Skeletal muscle cell (primary cell): ENCODE measurements at regions not wholly inside any gene's neighbourhood (a gene's known extent, or its start where the extent isn't known, plus 50 kb on each side); places are given as distances from the start of the nearest gene placed in this dataset.

Experiments used
- DNase-seq: peaks from one replicate; pipeline ENCODE4 v3.0.0-alpha.2; 2010; ENCODE audit warnings: low read depth
- H3K4me3 ChIP-seq: 2 replicates; pipeline ENCODE4 v1.5.1; 2011; ENCODE audit warnings: low read depth, mild to moderate bottlenecking, control low read depth, low read length, moderate library complexity

DNA sequence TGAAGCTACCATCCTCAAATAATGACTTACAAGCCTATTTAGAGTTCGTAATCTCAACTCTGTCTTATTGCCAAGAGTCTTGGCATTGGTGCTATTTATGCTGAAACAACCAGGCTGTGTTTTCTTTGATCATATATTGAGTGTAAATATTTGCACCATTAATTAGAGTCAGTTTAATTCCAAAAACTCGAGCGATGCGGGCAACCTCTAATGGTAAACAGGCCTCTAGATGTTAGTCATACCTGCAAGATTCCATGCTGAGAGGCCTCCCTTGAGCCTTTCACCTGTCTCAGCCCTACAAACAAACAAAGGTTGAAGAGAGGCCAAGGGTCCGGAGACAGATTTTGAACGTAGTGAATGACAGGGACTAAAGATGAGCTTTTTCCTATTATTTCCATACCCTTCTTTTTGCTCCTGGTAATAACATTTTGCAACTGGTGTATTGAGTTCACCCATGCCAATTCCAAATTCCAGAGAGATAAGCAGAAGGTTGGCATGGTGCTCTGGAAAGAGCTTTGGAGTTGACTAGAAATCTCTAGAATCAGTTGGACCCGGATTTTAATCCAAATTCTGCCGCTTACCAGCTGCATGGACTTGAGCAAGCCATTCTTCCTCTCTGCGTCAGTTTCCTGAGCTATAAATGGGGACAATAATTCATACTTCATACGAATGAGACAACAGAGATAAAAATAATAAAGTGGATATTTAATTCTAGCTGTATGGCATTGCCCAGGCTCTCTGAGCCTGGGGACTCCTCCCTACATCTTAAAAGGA lies 99.1 kb upstream of the ANO1 start:
- no peak overlapping the region for H3K4me3 ChIP-seq
- no peak for DNase-seq

DNA sequence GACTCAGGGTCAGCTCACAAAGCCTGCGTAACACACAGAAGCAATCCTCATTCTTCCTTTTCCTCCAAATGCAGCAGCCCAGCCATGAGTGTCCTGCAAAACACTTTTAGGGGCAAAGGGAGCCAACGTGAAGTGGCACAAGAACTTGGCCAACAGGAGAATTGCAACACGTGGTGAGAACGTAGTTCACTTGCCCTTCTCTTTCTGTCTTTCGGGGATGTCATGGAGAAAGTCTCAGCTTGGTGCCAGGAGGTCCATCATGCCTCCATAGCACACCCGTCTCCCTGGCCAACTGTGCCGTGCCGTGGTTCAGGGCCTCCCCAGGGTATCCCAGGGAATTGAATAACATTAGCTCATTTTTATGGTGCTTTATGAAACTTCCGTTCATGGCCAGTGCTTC lies 98.5 kb upstream of the ANO1 start:
- DNase-seq: no peak
- H3K4me3 ChIP-seq: no peak overlapping the region

DNA sequence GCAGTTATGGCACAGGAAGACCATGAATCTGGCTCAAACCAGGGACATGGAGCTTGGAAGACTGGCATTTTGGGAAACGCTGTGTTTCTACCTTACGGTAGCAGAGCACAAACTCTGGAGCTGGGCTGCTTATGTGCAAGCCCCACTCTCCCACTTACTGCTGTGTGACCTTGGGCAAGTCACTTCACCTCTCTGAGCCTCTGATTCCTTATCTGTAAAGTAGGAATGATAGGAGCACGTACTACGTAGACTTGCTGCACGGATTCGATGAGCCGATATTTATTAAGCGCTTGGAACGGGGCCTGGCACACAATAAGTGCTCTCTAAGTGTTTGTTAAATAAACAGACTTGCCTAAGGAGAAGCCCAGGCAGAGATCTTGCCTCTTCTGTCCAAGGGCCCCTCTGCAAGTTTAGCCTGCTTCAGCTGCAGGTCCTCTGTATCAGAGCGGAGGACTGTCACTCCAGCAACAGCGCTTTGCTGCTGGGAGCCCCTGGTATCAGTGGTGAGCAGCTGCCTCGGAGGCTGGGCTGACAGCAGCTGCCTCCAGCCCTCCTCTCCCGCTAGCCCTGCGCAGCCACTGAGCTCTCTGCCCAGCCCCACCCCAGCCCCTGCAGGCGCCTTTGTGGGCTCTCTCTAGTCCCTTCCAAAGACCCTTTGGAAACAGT lies 96.9 kb upstream of the ANO1 start:
- no peak for DNase-seq
- no peak overlapping the region for H3K4me3 ChIP-seq

DNA sequence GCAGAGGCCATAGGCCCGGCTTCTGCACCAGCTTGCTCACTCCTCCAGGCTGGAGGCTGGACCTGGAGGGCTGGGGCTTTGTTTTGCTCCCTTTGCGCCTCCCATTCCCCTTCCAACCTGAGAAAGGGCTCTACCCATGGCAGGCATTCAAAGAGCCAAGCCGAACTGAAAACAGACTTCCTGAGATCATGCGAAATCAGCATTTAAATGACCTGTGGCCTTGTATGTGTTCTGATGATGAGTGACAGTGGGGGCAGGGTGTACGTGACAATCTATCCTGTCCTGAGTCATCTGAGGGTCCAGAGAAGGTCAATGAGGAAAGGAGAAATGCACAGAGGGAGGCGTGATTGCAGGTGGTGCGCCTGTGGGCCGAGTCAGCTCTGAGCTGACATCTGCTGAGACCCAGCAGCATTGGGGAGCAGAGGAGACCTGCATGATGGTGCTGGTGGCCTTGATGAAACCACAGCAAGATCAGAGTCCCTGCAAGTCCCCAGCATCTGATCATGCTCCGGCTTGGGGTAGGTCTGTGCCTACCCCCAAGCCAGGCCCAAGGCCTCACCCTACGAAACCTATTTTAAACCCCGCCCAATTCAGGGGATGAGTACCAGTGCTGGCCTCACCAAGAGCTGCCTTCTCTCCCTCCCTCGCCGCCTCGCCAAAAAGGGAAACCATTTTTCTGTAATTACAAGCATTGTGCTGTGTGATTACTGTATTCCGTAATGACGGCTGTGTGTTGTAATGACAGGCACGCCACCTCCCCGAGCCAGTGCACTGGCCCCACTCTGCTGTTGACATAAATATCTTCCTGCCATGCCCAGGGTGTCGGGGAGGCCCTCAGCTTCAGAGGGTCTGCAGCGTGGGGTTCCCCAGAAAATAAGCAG lies 95.2 kb upstream of the ANO1 start:
- H3K4me3 ChIP-seq: no peak overlapping the region
- no peak for DNase-seq

DNA sequence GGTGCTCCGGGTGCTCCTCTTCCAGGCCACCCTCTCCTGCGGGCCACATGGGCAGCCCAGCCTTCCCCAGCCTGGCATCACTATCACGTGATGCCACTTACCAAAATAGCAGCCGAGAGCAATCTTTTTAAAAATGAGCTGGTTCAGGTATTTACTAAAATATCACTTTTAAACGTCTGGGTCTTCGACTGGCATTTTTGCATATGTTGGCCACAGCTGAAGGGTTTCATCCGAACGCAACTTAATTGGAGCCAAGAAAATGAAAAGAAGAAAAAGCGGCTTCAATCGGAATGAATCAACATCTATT lies 94.6 kb upstream of the ANO1 start:
- no peak overlapping the region for H3K4me3 ChIP-seq
- no peak for DNase-seq

DNA sequence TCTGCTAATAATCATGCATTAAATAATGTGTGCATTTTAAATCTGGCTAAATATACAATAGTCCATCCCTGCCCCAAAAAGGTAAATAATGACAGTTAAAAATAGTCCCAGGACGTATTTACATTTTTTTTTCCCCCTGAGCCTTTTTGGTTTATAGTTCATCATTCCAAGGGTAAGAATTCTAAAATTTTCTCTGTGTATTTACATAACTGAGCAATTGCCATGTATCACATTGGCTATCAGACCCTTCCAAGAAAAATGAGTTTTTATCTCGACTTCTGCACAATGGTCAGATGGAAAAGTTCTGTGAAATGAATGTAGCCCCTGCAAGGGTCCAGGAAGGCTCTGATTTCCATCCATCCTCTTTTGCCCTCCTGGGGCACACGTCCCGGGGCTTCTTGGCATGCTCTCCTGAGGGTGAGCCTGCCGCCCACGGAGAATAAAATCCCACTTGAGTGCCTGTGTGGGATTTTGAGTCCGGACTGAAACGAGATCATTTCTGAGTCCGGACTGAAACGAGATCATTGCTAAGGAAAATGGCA lies 94.1 kb upstream of the ANO1 start:
- no peak for DNase-seq
- no peak overlapping the region for H3K4me3 ChIP-seq

DNA sequence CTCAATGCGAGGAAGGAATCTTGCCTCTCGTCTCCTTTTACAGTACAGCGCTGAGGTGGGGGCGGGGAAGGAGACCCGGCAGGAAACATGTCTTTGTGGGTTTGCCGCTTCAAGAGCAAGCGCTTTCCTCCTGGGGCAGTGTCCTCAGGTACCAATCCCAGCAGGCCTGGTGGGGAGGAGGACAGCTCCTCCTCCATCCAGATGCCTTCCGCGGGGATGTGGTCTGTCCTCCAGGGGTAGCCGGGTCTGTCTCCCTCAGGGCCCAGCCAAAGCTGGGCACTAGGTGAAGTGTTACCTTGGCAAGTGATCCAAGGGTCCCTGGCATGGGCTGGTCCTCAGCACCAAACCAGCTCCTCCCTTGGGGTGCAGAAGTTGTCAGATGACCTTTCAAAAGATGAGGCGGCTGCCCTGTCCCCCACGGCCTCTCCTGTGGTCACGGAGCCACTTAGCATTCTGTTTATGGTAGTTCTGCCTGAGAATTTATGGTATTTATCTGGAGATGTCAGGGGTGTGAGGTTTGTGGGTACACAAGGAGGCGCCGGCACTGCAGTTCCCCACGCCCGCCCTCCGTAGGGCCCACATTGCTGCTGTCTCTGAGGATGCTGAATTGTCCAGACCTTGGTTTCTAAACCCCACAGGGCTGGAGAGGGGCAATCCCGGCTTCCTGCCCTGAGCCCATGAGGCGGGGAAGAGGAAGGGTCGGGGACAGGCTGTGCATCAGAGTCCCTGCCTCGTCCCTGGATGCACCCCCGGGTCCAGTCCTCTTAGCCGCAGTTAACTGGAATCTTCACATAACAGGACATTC lies 93.5 kb upstream of the ANO1 start:
- H3K4me3 ChIP-seq: no peak overlapping the region
- DNase-seq: no peak

DNA sequence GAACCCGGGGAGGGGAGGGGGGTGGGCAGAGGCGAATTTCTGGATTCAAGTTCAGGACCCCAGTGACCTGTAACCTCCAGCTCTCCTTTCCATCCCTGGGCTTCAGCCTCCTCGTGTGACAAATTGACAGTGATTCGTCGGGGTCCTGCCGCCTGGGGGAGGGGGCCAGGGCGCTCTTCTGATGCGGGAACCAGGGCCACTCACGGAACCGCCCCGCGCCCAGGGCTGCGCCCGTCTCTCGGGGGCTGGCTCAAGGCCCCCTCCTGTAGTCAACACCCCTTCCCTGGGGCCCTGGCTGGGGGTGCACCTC lies 92.8 kb upstream of the ANO1 start:
- no peak overlapping the region for H3K4me3 ChIP-seq
- no peak for DNase-seq

DNA sequence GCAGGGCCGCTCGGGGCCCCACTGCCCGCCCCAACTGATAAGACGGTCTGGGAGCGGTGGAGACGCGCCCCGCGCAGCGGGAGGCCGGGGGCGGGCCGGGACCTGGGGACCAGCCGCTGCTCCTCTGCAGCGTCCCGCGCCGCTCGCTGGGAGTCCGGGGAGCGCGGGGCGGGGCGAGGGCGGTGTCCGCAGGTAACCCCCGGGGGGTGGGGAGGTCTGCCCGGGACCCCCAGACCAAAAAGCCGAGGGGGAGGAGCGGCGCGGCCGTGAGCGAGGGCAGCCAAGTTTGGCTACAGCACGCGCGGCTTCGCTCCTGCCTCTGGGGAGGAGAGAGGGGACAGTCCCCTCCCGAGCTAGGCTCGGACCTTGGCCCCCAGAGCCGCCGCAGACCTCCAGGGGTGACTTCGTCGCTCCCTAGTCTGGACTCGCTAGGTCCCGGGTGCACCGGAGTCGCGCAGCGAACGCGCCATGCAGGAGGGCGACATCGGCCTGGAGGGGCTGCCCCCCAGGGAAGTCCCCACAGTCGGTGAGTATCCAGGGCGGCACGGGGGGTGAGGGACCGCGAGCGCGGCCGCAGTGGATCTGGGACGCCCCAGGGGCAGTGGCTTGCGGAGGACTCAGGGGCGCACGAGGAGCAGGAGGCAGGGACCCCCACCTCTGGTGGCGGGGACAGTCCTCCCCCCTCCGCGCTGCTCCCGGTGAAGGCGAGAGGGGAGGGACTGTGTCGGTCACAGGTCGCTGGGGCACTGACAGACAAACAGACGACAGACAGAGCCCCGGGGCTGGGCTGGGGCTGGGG lies 92.3 kb upstream of the ANO1 start:
- no peak overlapping the region for H3K4me3 ChIP-seq
- no peak for DNase-seq

DNA sequence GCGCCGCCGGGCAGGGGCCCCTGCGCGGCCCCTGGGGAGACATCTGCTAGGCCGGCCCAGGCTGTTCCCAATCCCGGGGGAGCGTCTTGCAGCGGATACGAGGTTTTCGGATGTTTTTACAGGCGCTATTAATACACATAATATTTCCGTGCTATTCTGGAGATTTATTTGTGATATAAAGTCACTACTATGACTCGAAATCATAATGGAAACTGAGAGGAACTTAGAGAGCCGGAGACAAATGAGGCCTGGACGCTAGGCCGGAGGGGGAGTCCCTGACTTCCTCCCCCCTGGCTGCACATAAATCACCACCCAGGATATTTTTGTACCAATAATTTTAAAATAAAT lies 91.7 kb upstream of the ANO1 start:
- no peak for DNase-seq
- H3K4me3 ChIP-seq: no peak overlapping the region

DNA sequence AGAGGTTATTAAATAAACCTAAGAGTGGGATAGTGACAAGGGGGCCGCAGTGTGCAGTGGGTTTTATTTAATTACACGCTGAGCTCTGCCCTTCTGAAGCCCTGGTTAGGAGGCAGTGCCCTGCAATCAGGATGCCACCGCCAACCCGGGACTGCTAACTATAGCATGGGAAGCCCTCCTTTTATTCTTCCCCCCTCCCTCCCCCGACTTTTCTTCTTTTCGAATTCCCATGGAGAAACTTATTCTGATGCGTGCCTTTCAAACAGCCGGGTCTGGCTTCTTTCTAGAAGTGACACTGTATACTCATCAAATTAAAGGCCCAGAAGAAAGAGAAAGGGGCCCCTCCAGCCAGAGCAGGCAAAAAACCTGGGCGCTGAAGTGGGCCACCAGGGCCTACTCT lies 91.3 kb upstream of the ANO1 start:
- H3K4me3 ChIP-seq: no peak overlapping the region
- no peak for DNase-seq

DNA sequence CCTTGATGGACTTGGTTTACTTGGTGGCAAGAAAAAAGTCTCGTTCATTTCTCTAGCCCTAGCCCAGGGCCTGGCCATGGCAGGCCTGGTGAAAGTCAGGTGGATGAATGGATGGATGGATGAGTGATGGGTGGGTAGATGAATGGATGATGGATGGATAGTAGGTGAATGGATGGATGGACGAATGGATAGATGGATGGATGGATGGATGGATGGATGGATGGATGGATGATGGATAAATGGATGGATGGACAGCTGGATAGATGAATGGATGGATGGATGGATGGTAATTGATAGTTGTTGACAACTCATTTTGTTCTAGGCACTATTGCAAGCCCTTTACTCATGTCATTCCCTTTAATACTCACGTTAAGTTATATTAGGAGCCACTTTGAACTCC lies 86.1 kb upstream of the ANO1 start:
- H3K4me3 ChIP-seq: no peak overlapping the region

DNA sequence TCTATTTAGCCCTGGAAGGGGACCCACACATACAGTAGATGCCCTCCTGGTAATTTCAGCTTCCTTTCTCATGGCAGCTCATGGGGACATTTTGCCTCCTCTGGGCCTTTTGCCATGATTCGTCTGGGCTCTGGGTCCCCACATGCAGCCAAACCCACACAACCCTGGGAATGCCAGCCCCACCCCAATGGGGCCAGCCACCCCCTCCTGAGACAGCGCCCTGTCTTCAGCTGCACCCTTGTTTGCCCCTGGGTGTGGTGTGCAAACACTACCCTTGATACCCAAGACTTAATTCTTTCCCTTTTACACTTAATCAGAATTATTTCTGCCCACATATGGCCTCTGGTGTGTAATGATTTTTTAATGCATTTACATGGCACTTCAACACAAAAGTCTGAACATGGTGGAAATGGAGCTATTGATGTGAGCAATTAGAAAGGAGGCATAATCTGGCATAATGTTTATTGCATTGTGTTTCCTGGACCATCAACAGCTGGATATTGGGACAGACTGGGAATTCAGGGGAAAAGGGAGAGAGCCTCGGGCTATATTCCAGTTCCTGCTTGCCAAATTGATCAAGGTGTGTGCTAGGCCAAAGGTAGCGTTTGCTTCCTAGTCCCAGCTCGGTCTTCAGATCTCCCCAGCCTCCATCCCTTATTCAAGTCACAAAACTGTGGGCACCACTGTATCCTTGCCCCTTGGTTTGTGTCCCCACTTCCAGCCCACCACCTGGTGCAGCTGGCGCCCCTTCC lies 85.0 kb upstream of the ANO1 start:
- no peak overlapping the region for H3K4me3 ChIP-seq
- DNase-seq: no peak

More for the DNA sequence above, 86.1 kb upstream of the ANO1 start:
- no peak for DNase-seq

DNA sequence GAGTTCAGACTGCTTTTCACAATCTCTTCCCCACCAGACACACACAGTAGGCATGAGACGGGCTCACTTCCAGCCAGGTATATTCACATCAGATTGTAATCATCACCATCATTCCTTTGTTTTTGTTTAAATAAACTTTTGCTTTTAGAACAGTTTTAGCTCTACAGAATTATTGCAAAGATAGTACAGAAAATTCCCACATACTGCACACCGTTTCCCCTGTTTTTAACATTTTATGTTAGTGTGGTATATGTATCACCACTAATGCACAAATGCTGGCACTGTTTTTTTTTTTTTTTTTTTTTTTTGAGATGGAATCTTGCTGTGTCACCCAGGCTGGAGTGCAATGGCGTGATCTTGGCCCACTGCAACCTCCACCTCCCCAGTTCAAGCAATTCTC lies 83.3 kb upstream of the ANO1 start:
- no peak for DNase-seq
- no peak overlapping the region for H3K4me3 ChIP-seq

DNA sequence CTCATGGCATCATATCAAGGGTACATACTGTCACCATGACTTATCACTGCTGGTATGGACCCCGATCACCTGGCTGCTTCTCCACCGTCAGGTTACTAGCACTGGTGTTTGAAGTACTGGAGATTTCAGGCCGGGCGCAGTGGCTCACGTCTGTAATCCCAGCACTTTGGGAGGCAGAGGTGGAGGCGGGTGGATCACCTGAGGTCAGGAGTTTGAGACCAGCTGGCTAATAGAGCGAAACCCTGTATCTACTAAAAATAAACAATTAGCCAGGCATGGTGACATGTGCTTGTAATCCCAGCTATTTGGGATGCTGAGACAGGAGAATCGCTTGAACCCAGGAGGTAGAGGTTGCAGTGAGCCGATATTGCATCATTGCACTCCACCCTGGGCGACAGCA lies 82.4 kb upstream of the ANO1 start:
- DNase-seq: no peak
- H3K4me3 ChIP-seq: no peak overlapping the region

DNA sequence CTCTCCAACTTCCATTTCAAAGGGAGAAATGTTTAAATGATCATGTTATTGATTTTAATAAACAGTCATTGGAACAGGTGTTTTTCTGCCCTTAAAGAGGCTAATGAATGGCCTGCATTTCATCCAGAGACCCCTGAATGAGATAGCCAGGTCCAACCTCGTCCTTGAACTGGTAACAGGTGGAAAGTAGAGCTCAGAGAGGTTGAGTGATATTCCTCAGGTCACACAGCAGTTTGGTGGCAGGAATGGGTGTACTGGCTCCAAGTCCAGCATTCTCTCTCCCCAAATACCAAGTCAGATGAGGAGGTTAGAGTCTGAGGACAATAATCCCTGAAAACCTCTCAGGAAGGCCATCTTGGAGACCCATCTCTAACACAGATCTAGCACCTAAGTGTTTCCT lies 81.7 kb upstream of the ANO1 start:
- DNase-seq: no peak

DNA sequence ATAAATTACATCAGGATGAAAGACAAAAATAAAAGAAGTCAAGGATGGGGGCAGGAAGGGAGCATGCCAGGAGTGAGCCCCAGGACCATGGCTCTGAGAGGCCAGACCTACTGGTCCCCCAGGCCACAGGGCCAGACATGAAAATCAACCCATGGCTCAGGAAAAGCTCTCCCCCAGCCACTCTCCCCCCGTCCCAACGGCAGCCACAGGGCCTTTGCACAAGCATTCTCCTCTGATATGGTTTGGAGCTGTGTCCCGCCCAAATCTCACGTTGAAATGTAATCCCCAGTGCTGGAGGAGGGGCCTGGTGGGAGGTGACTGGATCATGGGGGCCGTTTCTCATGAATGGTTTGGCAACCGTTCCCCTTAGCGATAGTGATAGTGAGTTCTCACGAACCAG lies 80.8 kb upstream of the ANO1 start:
- DNase-seq: no peak
- H3K4me3 ChIP-seq: no peak overlapping the region

More for the DNA sequence above, 81.7 kb upstream of the ANO1 start:
- H3K4me3 ChIP-seq: no peak overlapping the region

DNA sequence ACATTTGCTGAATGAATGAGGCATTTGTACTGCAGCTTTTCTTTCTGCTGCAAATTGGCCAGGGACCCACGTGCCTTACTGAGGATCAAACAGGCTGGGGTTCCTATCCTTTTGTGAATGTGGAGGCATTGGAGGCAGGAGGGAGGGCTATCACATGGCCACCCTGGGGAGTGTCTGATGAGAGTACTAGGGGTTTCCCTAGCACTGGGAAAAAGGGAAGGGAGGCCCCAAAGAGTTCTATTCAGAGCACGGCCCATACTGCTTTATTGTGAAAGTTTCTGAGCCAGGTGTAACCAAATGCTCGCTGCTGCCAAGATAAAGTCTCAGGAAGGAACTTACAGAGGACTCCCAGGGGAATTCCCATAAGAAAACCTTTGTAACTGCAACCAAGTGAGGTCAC lies 78.4 kb upstream of the ANO1 start:
- H3K4me3 ChIP-seq: no peak overlapping the region
- no peak for DNase-seq
